ENCODE measurements at regions not wholly inside any gene's neighbourhood (a gene's known extent, or its start where the extent isn't known, plus 50 kb on each side); places are given as distances from the start of the nearest gene placed in this dataset.

DNA sequence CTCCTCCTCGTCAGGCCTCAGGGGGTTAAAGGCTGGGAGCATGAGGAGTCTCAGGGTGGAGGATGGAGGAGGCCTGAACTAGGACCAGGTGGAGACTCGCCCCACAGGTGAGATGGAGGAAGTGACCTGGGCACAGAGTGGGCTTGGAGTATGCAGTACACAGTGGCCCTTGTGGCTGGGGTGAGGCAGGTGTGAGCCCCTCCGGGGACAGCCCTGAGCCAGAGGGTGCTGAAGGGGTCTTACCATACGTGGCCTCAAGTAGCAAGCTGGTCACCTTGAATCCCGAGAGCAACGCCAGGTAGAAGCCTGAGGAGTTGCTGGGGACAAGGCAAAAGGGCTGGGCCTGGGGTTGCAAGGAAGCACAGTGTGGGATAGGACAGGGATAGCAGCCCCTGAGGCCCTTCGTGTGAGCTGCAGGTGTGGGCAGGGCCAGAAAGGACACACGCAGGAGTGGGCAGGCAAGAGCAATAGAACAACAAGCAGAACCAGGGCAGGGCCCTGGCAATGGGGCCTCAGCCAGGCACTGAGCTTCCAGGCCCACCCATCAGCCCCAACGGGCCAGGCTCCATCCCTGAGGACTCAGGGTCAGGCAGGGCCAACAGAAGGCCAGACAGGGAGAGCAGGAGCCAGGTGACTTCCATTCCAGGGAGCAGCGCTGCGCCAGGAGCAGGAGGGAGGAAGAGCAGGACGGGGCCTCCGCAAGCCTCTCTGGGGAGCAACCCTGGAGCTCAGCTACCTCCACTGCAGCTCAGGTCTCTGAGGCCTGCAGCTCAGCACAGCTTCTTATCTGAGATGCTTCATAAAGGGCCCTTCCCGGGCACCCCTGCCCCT lies 64.2 kb upstream of the TNRC6C start:
- H3K4me1 ChIP-seq (ENCODE audit: control insufficient read depth, insufficient read depth, low read length): no peaks in the 10 kb centered on the region
- H3K9ac ChIP-seq (ENCODE audit: low read length): no peak overlapping the region
- peaks cover 53% of the 10 kb centered on the region for H3K27me3 ChIP-seq (replicated peaks; ENCODE audit: control insufficient read depth, insufficient read depth, low read length)
- no peaks in the 10 kb centered on the region for H3K36me3 ChIP-seq (ENCODE audit: control insufficient read depth, insufficient read depth, low read length, severe bottlenecking)
- H3K9me3 ChIP-seq (ENCODE audit: control insufficient read depth, low read length): no peaks in the 10 kb centered on the region
- no peak overlapping the region for H3K4me3 ChIP-seq (ENCODE audit: low read length)
- DNase-seq (ENCODE audit: low read depth): no peak

- H3K4me3 ChIP-seq (ENCODE audit: low read length): no peak overlapping the region
- H3K9ac ChIP-seq (ENCODE audit: low read length): no peak overlapping the region
- DNase-seq (ENCODE audit: low read depth): no peak
- no peaks in the 10 kb centered on the region for H3K4me1 ChIP-seq (ENCODE audit: control insufficient read depth, insufficient read depth, low read length)
- no peaks in the 10 kb centered on the region for H3K9me3 ChIP-seq (ENCODE audit: control insufficient read depth, low read length)
- H3K27me3 ChIP-seq (replicated peaks; ENCODE audit: control insufficient read depth, insufficient read depth, low read length): peaks cover 59% of the 10 kb centered on the region
- no peaks in the 10 kb centered on the region for H3K36me3 ChIP-seq (ENCODE audit: control insufficient read depth, insufficient read depth, low read length, severe bottlenecking)
Observed at GRCh38 chr17:77897741-77898301, 60.7 kb upstream of the TNRC6C start.

DNA sequence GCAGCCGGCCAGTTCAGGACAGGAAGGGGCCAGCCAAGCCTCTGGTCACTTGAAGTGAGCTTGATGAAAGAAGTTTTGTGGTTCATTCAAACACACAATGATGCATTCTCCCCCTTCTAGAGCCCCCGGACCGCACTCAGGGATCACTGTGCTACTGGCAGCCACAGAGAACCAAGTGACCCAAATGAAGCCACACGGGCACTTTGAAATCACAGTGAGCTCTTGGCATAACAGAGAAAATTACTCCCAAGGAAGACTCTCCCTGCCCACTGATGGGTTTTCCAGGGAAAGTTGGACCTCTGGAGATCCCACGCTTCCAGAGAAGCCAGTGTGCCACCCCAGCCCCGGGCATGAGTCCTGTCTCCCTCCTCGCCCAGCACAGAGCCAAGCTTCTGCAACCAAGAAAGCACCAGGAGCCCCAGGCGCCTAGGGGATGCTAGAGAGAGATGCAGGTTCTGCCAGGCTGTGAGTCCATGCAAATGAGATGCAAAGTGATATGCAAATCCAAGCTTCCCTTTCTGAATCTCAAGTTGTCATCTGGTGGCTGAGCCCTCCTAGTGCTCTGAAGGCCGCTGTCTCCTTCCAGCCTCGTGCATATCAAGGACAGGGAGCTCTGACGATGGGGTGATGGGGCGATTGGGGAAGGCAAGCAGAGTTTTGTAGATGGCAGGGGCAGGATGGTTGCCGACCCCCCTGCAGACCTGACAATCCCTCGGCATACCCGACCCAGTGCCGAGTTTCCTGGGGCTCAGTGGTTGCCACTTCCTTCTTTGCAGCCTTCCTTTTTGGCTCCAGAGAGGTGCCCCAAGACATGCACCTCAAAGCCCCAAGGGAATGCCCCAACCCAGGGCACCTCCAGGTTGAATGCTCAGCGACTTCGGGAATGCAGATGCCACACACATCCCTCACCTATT lies 59.7 kb upstream of the TNRC6C start:
- Histone ChIP-seq H3K4me3 (ENCODE audit: low read length) (no peak overlapping the region), H3K9me3 (ENCODE audit: control insufficient read depth, low read length) (no peaks in the 10 kb centered on the region), H3K27me3 (replicated peaks; ENCODE audit: control insufficient read depth, insufficient read depth, low read length) (peaks cover 60% of the 10 kb centered on the region), H3K9ac (ENCODE audit: low read length) (no peak overlapping the region), H3K4me1 (ENCODE audit: control insufficient read depth, insufficient read depth, low read length) (no peaks in the 10 kb centered on the region), H3K36me3 (ENCODE audit: control insufficient read depth, insufficient read depth, low read length, severe bottlenecking) (no peaks in the 10 kb centered on the region)
- DNase-seq (ENCODE audit: low read depth): no peak

DNA sequence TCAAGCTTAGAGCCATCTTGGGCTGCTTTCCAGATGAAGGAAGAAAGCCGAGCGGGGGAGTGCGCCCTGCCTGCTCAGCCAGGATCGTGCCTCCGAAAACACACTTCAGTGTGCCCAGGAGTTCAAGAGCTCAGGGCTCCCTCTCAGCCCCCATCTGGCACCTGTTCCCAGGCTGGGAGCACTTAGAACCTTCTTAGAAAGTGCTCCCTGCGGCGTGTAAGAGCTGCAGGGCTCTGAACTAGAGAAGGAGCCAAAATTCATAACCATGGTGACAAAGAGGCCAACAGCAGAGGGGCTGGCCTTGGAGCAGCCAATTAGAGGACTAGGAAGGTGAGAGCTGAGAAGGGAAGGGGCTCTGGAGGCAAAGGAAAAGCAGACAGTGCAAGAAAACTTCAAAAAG lies 59.0 kb upstream of the TNRC6C start:
- peaks cover 62% of the 10 kb centered on the region for H3K27me3 ChIP-seq (replicated peaks; ENCODE audit: control insufficient read depth, insufficient read depth, low read length)
- H3K4me3 ChIP-seq (ENCODE audit: low read length): no peak overlapping the region
- no peaks in the 10 kb centered on the region for H3K36me3 ChIP-seq (ENCODE audit: control insufficient read depth, insufficient read depth, low read length, severe bottlenecking)
- H3K9ac ChIP-seq (ENCODE audit: low read length): no peak overlapping the region
- H3K9me3 ChIP-seq (ENCODE audit: control insufficient read depth, low read length): no peaks in the 10 kb centered on the region
- H3K4me1 ChIP-seq (ENCODE audit: control insufficient read depth, insufficient read depth, low read length): no peaks in the 10 kb centered on the region
- no peak for DNase-seq (ENCODE audit: low read depth)

GRCh38 chr17:77901481-77901880 lies 57.0 kb upstream of the TNRC6C start:
- H3K4me1 ChIP-seq (ENCODE audit: control insufficient read depth, insufficient read depth, low read length): no peaks in the 10 kb centered on the region
- no peak overlapping the region for H3K4me3 ChIP-seq (ENCODE audit: low read length)
- H3K36me3 ChIP-seq (ENCODE audit: control insufficient read depth, insufficient read depth, low read length, severe bottlenecking): no peaks in the 10 kb centered on the region
- H3K27me3 ChIP-seq (replicated peaks; ENCODE audit: control insufficient read depth, insufficient read depth, low read length): peaks cover 75% of the 10 kb centered on the region
- H3K9ac ChIP-seq (ENCODE audit: low read length): no peak overlapping the region
- no peak for DNase-seq (ENCODE audit: low read depth)
- no peaks in the 10 kb centered on the region for H3K9me3 ChIP-seq (ENCODE audit: control insufficient read depth, low read length)

GRCh38 chr17:77905266-77905665 lies 53.2 kb upstream of the TNRC6C start:
- Histone ChIP-seq H3K4me3 (ENCODE audit: low read length) (no peak overlapping the region), H3K36me3 (ENCODE audit: control insufficient read depth, insufficient read depth, low read length, severe bottlenecking) (no peaks in the 10 kb centered on the region), H3K9me3 (ENCODE audit: control insufficient read depth, low read length) (no peaks in the 10 kb centered on the region), H3K4me1 (ENCODE audit: control insufficient read depth, insufficient read depth, low read length) (no peaks in the 10 kb centered on the region), H3K9ac (ENCODE audit: low read length) (no peak overlapping the region), H3K27me3 (replicated peaks; ENCODE audit: control insufficient read depth, insufficient read depth, low read length) (peaks cover 73% of the 10 kb centered on the region)
- DNase-seq (ENCODE audit: low read depth): no peak

- Histone ChIP-seq H3K4me1 (ENCODE audit: control insufficient read depth, insufficient read depth, low read length) (no peaks in the 10 kb centered on the region), H3K36me3 (ENCODE audit: control insufficient read depth, insufficient read depth, low read length, severe bottlenecking) (no peaks in the 10 kb centered on the region), H3K27me3 (replicated peaks; ENCODE audit: control insufficient read depth, insufficient read depth, low read length) (peaks cover 71% of the 10 kb centered on the region), H3K4me3 (ENCODE audit: low read length) (no peak overlapping the region), H3K9me3 (ENCODE audit: control insufficient read depth, low read length) (no peaks in the 10 kb centered on the region), H3K9ac (ENCODE audit: low read length) (no peak overlapping the region)
- DNase-seq (ENCODE audit: low read depth): no peak
Observed at GRCh38 chr17:77905766-77906165, 52.7 kb upstream of the TNRC6C start.

DNA sequence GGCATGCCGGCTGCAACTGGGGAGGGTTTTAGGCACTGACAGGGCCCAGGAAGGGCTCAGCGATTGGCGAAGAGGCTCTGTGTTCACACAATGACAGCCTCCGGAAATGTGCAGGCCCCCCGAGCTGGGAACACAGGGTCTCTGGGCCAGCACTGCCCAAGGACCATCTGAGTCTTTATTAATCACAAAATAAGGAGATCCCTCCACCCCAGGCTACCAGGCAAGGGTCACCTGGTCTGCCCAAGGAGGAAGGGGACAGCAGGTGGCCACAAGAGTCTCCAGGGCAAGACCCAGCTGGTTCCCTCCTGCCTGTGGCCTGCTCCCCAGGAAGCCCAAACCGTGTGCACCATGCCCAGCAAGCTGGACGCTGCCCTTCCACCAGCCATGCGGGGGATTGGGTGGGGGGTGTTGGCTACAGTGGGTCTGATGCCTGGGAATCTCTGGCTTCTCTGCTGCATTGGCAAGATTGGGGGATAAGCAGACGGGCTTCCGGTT lies 52.1 kb upstream of the TNRC6C start:
- Histone ChIP-seq H3K4me3 (ENCODE audit: low read length) (no peak overlapping the region), H3K36me3 (ENCODE audit: control insufficient read depth, insufficient read depth, low read length, severe bottlenecking) (no peaks in the 10 kb centered on the region), H3K9ac (ENCODE audit: low read length) (no peak overlapping the region), H3K4me1 (ENCODE audit: control insufficient read depth, insufficient read depth, low read length) (no peaks in the 10 kb centered on the region), H3K27me3 (replicated peaks; ENCODE audit: control insufficient read depth, insufficient read depth, low read length) (peaks cover 65% of the 10 kb centered on the region), H3K9me3 (ENCODE audit: control insufficient read depth, low read length) (no peaks in the 10 kb centered on the region)
- no peak for DNase-seq (ENCODE audit: low read depth)

- Histone ChIP-seq H3K9me3 (ENCODE audit: control insufficient read depth, low read length) (peaks cover 4% of the 10 kb centered on the region), H3K9ac (ENCODE audit: low read length) (no peak overlapping the region), H3K27me3 (replicated peaks; ENCODE audit: control insufficient read depth, insufficient read depth, low read length) (peaks cover 53% of the 10 kb centered on the region), H3K36me3 (ENCODE audit: control insufficient read depth, insufficient read depth, low read length, severe bottlenecking) (no peaks in the 10 kb centered on the region), H3K4me3 (ENCODE audit: low read length) (no peak overlapping the region), H3K4me1 (ENCODE audit: control insufficient read depth, insufficient read depth, low read length) (no peaks in the 10 kb centered on the region)
- no peak for DNase-seq (ENCODE audit: low read depth)
Observed at GRCh38 chr17:77907497-77908461, 50.7 kb upstream of the TNRC6C start.

GRCh38 chr17:77908501-77908900 lies 50.0 kb upstream of the TNRC6C start:
- H3K9me3 ChIP-seq (ENCODE audit: control insufficient read depth, low read length): peaks cover 4% of the 10 kb centered on the region
- peaks cover 46% of the 10 kb centered on the region for H3K27me3 ChIP-seq (replicated peaks; ENCODE audit: control insufficient read depth, insufficient read depth, low read length)
- H3K9ac ChIP-seq (ENCODE audit: low read length): no peak overlapping the region
- H3K4me3 ChIP-seq (ENCODE audit: low read length): no peak overlapping the region
- no peaks in the 10 kb centered on the region for H3K4me1 ChIP-seq (ENCODE audit: control insufficient read depth, insufficient read depth, low read length)
- DNase-seq (ENCODE audit: low read depth): no peak
- no peaks in the 10 kb centered on the region for H3K36me3 ChIP-seq (ENCODE audit: control insufficient read depth, insufficient read depth, low read length, severe bottlenecking)

All from adipocyte (in vitro differentiated cells).